GM10266 (cell line): ENCODE measurements at regions not wholly inside any gene's neighbourhood (a gene's known extent, or its start where the extent isn't known, plus 50 kb on each side); places are given as distances from the start of the nearest gene placed in this dataset.
"Not testable (repeated sequence)": the region's sequence is repeated elsewhere in the genome, so short reads cannot be mapped to it uniquely, and the experiment has no call there.

Experiments used
- DNase-seq: peaks from one replicate; pipeline ENCODE4 v3.0.0; 2012; ENCODE audit errors: extremely low spot score
- TF ChIP-seq, protein P1 (sequence below): IDR thresholded peaks from 2 replicates; pipeline ENCODE4 v1.5.1; 2012; ENCODE audit warnings: mild to moderate bottlenecking, low read depth; ENCODE audit not compliant: control insufficient read depth, insufficient read depth; ENCODE audit errors: missing control alignments

DNA sequence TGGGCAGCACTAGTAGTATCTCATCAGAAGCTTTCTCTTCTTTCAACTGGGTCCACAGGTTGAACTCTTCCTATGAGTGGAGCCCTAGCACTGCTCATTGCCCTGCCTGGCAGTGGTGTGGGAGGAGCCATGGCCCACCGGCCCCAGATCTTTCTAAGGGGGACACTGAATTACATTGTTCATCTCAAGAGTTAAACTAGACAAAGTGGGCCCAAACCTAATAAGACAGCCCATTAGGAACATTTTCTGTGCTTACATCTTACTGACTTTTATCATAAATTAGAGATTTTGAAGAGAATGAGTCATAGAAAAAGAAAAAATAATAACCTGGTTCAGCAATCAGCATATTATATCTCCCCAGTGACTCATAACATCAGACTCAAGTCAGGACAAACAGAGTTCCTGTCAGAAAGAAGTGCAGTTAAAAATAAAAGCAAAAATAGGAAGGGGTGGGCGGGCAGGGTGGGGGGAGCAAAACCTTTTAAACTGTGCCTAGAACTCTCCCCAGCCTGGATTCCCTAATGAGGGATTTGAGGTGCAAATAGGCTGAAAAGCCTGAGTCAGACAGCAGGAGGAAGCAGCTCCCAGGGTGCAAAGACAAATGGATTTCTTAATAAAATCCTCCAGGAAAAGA lies 161.6 kb upstream of the TRIB2 start:
- DNase-seq, result no peak
- TF ChIP-seq, protein P1, sequence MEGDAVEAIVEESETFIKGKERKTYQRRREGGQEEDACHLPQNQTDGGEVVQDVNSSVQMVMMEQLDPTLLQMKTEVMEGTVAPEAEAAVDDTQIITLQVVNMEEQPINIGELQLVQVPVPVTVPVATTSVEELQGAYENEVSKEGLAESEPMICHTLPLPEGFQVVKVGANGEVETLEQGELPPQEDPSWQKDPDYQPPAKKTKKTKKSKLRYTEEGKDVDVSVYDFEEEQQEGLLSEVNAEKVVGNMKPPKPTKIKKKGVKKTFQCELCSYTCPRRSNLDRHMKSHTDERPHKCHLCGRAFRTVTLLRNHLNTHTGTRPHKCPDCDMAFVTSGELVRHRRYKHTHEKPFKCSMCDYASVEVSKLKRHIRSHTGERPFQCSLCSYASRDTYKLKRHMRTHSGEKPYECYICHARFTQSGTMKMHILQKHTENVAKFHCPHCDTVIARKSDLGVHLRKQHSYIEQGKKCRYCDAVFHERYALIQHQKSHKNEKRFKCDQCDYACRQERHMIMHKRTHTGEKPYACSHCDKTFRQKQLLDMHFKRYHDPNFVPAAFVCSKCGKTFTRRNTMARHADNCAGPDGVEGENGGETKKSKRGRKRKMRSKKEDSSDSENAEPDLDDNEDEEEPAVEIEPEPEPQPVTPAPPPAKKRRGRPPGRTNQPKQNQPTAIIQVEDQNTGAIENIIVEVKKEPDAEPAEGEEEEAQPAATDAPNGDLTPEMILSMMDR, result no peak

DNA sequence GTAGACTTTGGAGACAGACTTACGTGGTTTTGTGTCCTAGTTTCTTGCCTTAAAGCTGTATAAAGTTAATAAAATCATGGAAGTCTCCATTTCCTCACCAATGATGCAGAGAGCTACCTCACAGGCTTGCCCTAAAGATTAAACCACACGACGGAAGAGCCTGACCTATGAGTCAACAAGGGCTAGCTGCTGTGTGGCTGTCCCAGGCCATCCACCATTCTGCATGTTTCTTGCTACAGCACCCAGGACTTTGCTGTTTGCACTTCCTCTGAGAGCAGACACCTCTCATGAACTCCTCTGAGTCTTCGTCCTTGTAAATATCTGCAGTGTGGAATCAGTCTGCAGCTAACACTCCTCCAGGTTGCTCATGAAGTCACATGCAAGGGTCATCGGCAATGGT lies 160.0 kb upstream of the TRIB2 start:
- DNase-seq, result no peak
- TF ChIP-seq, protein P1, result no peak

DNA sequence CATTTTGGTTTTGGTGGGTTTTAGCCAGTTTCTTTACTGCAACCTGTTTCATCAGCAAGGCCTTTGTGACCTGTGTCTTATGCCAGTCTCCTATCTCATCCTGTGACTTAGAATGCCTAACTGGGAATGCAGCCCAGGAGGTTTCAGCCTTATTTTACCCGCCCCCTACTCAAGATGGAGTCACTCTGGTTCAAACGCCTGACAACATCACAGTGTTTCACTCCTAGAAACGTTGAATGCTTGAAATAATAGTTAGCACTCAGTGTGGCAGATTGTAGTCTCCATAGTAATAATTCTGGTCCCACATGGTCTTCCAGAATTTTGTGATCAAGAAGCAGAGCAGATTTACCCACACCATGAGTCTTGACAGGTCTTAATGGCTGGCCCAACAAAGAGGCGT lies 159.0 kb upstream of the TRIB2 start:
- TF ChIP-seq, protein P1, result no peak
- DNase-seq, result no peak

DNA sequence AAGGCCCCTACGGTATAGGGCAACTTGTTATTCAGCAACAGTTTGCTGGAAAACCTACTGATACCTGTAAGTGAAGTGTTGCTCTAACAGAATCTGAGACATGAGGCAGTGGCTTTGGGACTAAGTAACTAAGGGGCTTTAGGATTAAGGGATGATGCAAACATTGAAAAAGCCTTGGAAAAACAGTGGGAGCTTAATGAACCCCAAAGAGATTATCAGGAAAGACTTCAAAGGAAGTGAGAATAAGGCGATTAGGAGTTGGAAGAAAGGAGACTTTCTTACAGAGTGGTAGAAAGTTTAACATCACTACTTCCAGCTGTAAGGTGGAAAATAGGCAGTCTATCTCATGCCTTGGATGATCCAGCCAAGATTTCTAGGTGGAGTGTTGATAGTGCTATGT lies 158.2 kb upstream of the TRIB2 start:
- TF ChIP-seq, protein P1, result no peak
- no peak for DNase-seq

DNA sequence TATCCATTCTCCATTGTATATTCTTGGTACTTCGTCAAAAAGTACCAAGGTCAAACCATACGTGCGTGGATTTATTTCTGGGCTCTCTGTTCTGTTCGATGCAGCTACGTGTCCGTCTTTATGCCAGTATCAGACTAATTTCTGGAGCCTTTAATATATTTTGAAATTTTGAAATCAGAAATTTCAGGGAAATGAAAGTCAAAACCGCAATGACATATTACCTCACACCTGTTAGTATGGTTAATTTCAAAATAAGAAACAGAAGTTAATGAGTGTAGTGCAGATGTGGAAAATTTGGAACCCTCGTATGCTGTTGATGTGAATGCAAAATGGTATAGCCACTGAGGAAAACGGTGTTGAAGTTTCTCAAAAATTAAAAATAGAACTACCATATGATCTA lies 156.1 kb upstream of the TRIB2 start:
- TF ChIP-seq, protein P1, result no peak
- no peak for DNase-seq

DNA sequence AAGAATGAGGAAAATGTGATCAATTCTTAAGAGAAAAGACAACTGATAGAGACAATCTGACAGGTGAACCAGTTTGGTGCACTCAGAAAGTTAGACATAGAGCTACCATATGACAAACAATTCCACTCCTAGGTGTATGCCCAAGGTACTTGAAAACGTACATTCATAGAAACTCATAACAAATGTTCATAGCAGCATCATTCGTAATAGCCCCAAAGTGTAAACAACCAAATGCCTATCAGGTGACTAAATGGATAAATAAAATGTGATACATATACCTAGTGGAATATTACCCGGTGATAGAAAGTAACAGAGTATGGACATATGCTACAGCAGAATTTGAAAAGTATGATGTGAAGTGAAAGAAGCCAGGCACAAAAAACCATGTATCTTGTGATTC lies 149.3 kb upstream of the TRIB2 start:
- DNase-seq, result no peak
- TF ChIP-seq, protein P1, result no peak

DNA sequence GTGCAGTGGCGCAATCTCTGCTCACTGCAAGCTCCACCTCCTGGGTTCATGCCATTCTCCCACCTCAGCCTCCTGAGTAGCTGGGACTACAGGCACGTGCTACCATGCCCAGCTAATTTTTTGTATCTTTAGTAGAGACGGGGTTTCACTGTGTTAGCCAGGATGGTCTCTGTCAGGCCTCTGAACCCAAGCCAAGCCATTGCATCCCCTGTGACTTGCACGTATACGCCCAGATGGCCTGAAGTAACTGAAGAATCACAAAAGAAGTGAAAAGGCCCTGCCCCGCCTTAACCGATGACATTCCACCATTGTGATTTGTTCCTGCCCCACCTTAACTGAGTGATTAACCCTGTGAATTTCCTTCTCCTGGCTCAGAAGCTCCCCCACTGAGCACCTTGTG lies 147.2 kb upstream of the TRIB2 start:
- DNase-seq, result not testable (repeated sequence)

DNA sequence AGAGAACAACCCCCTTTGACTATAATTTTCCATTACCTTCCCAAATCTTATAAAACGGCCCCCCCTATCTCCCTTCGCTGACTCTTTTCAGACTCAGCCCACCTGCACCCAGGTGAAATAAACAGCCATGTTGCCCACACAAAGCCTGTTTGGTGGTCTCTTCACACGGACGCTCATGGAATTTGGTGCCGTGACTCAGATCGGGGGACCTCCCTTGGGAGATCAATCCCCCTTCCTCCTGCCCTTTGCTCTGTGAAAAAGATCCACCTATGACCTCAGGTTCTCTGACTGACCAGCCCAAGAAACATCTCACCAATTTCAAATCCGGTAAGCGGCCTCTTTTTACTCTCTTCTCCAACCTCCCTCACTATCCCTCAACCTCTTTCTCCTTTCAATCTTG lies 146.8 kb upstream of the TRIB2 start:
- DNase-seq, result not testable (repeated sequence)
